ENCODE measurements at regions not wholly inside any gene's neighbourhood (a gene's known extent, or its start where the extent isn't known, plus 50 kb on each side); places are given as distances from the start of the nearest gene placed in this dataset.

DNA sequence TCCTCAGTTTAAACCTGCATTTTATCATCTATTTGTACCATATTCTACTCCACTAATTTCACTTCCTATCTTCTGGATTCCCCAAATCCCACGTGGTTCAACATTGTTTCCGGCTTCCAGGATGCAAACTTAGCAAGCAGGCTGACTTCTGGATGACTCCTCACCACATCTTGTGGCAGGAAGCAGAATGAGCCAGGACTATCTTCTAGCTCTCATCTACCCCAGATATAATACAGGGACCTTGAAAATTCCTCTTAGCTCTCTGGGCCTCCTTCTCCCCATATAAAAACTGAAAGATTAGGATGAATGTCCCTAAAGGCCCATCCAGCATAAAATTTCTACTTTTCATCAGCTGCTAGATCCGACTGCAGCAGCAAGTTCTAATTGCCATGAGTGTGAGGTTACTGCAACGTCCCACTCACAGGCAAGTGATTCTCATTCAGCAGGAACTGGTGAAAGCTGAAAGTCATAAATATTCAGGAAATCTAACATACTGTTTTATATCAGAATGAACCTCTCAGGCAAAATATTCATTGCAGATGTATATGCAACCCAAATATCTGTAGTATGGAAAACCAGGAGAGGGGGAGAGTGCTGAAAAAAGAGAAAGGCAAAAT is 93.4 kb downstream of the KCTD12 start:
- TF ChIP-seq EZH2 (IDR thresholded peaks at IDR 0.05; ENCODE audit: insufficient read depth, poor library complexity, severe bottlenecking) = no peak
- no peak for TF ChIP-seq EZH2phosphoT487 (IDR thresholded peaks at IDR 0.05; ENCODE audit: insufficient read depth, low read depth)
